ENCODE measurements at regions not wholly inside any gene's neighbourhood (a gene's known extent, or its start where the extent isn't known, plus 50 kb on each side); places are given as distances from the start of the nearest gene placed in this dataset.
"Not testable (repeated sequence)": the region's sequence is repeated elsewhere in the genome, so short reads cannot be mapped to it uniquely, and the experiment has no call there.

- no peak for DNase-seq
These were observed 347.7 kb upstream of the KIF2B start for GRCh38 chr17:53475002-53475401.

GRCh38 chr17:53472586-53472985 lies 350.1 kb upstream of the KIF2B start:
- DNase-seq, result no peak

- DNase-seq, result no peak
These were observed 351.2 kb upstream of the KIF2B start for GRCh38 chr17:53471514-53471913.

GRCh38 chr17:53470626-53471025 lies 352.1 kb upstream of the KIF2B start:
- no peak for DNase-seq

GRCh38 chr17:53466733-53467132 lies 356.0 kb upstream of the KIF2B start:
- DNase-seq, result no peak

GRCh38 chr17:53464396-53464795 lies 358.3 kb upstream of the KIF2B start:
- not testable (repeated sequence) for DNase-seq

- DNase-seq, result no peak
These were observed 359.4 kb upstream of the KIF2B start for GRCh38 chr17:53463363-53463762.

- no peak for DNase-seq
These were observed 360.3 kb upstream of the KIF2B start for GRCh38 chr17:53462393-53462811.

- not testable (repeated sequence) for DNase-seq
These were observed 366.8 kb upstream of the KIF2B start for GRCh38 chr17:53455943-53456342.

- no peak for DNase-seq
These were observed 368.4 kb upstream of the KIF2B start for GRCh38 chr17:53454337-53454736.

GRCh38 chr17:53449324-53449723 lies 373.4 kb upstream of the KIF2B start:
- DNase-seq, result no peak

GRCh38 chr17:53428913-53429312 lies 393.8 kb upstream of the KIF2B start:
- no peak for DNase-seq

- no peak for DNase-seq
These were observed 396.2 kb upstream of the KIF2B start for GRCh38 chr17:53426505-53426904.

GRCh38 chr17:53420035-53420641 lies 402.6 kb upstream of the KIF2B start:
- DNase-seq, result no peak

- DNase-seq, result no peak
These were observed 413.1 kb upstream of the KIF2B start for GRCh38 chr17:53409588-53409987.

GRCh38 chr17:53406907-53407306 lies 415.8 kb upstream of the KIF2B start:
- no peak for DNase-seq

GRCh38 chr17:53391197-53391596 lies 431.5 kb upstream of the KIF2B start:
- DNase-seq, result no peak

GRCh38 chr17:53390575-53390974 lies 432.2 kb upstream of the KIF2B start:
- no peak for DNase-seq

- no peak for DNase-seq
These were observed 435.0 kb upstream of the KIF2B start for GRCh38 chr17:53387745-53388144.

- DNase-seq, result peak; percentile 46 to 62
These were observed 468.8 kb upstream of the KIF2B start for GRCh38 chr17:53353919-53354351.

- DNase-seq, result no peak
These were observed 477.9 kb upstream of the KIF2B start for GRCh38 chr17:53344778-53345177.

GRCh38 chr17:53336281-53336680 lies 486.4 kb upstream of the KIF2B start:
- no peak for DNase-seq

GRCh38 chr17:53335443-53335842 lies 487.3 kb upstream of the KIF2B start:
- DNase-seq, result no peak

GRCh38 chr17:53330756-53331155 lies 492.0 kb upstream of the KIF2B start:
- DNase-seq, result no peak

- no peak for DNase-seq
These were observed 501.1 kb upstream of the KIF2B start for GRCh38 chr17:53321651-53322050.
